ENCODE measurements at regions not wholly inside any gene's neighbourhood (a gene's known extent, or its start where the extent isn't known, plus 50 kb on each side); places are given as distances from the start of the nearest gene placed in this dataset.

DNA sequence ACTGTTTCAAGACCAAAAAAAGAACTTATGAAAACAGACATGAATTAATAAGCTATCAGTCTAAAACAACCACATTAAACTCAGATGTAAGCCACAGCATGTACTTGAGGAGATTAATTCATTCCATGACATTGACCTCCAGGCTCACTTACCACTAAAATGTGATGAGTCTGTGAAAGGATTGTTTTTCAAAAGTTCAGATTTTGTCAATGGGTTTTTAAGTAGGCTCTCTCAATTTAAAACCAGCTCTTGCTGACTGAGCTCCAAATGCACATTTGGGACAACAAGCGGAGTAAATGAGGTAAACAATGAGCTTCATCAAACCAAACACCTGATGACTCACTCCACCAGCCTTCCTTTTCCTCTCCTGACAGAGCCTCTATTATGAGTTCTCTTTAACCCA is 197.0 kb downstream of the SIM1 start:
- DNase-seq = no peak

GRCh38 chr6:100266494-100267401 is 198.0 kb downstream of the SIM1 start:
- DNase-seq = no peak

DNA sequence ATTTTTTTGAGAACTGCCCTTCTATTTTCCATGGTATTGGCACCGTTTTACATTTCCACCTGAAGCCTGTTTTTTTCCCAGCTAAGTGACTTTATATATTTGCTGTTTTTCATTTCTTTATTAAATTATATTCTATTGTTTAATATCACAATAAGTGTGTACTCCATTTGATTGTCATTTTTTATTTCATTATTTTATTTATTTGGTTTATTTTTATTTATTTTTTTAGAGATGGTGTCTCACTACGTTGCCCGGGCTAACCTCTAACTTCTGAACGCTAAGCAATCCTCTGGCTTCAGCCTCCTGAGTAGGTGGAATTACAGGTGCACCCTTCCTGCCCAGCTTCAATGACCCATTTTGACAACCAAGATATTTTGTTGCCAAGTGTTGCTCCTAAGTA is 202.6 kb downstream of the SIM1 start:
- DNase-seq = no peak

DNA sequence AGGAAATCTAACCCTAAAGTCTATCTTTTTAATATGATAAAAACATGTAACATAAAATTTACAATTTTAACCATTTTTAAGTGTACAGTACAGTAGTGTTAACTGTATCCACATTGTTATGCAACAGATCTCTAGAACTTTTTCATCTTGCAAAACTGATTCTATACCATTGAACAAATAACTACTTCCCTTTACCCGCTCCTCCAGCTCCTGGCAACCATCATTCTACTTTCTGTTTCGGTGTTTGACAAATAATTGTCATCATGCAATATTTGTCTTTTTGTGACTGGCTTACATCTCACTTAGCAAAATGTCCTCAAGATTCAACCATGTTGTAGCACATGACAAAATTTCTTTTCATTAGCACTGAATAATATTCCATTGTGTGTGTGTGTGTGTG is 203.2 kb downstream of the SIM1 start:
- DNase-seq = no peak

DNA sequence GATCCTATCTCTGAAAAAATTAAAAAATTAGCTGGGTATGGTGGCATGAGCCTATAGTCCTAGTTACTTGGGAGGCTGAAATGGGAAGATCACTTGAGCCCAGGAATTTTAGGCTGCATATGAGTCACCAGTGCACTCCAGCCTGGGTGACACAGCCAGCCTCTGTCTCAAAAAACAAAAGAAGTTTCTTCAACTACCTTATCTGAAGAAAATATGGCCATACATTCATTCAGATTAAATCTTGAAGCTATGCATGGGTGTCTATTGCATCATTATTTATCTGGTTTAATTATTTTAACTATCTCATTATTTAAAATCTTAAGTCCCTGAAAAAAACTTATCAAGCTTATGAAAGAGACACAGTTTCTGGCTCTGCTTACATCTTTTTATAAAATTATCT is 204.1 kb downstream of the SIM1 start:
- DNase-seq = no peak

DNA sequence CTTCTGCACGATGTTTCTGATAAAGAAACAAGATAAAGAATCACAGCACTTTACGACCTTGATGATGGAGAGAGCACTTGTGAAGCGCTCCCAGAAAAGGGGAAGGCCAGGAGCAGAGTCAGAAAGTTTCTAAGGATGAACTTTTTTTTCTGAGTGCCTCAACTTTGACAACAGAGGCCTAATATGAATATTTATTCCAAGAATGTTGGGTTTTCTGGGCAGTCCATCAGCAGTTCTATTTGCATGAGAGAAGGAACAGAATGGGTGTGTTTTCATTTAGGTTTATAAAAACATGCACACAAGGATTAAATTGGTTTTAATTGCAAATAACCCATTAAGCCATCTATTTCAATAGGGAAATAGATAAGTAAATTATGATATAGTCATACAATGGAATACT is 204.9 kb downstream of the SIM1 start:
- no peak for DNase-seq

DNA sequence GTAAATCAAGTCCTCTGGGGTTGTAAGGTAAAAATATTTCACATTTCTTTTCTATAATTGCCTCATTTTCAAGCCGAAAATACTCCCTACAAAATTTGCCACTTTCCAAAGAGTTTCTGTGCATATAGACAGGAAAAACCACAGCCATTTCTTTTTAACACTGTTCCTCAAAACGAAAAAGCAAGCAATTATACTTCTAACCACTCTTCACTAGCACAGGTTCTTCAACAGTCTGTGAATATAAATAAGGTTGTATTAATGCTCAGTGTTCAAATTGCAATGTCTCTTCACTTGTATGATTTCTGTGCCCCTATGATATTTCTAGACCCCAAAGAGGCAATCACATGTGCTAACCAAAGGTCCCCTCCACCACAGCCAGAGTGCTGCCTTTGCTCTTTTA is 206.0 kb downstream of the SIM1 start:
- no peak for DNase-seq

DNA sequence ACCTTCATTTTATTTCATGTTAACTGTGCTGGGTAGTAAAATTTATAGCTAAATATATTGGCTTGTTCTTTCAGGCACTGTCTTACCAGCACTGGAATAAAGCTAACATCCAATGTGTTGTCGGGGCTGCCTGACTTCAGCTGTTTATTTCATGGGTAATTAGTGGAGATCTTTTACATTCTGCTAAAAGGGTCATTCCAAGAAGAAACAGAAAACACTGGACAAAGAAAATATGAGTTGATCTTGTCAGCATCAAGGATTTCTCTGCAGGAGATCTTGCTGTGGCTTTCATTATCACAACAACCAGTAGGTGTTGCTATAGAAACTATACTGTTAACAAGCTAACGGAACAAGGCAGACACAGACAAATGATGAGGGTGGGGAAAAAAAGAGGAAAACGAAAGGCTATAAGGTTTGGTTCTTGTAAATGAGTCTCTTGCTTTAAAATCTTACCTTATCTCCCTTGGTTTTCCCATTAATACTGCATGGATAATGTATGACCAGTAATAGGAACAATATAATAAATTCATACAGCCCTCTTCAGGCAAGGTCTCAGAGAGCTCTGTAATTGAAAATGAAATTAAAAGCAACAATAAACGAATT is 206.8 kb downstream of the SIM1 start:
- no peak for DNase-seq

DNA sequence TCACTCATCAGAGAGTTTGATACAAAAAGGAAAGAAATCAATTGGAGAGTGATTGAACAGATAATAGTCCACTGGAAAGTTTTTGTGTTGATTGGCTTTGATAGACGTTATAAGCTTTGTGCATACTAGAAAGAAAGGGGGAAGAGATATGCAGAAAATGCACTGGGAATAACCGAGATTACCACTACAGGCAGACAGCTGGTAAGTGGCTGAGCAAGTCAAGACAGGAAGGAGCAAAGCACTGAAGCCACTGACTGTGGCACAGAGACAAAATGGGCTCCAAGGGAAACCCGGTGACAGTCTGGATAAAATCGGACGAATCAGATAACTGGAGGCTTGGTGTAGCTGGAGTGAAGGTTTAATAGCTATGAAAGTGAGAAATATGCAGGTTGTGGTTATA is 209.0 kb downstream of the SIM1 start:
- DNase-seq = no peak

GRCh38 chr6:100247123-100247522 is 217.6 kb downstream of the SIM1 start:
- no peak for DNase-seq

GRCh38 chr6:100246206-100246605 is 218.5 kb downstream of the SIM1 start:
- DNase-seq = no peak

- no peak for DNase-seq
Measured at GRCh38 chr6:100240798-100241197, 223.9 kb downstream of the SIM1 start.

GRCh38 chr6:100237821-100238220 is 226.9 kb downstream of the SIM1 start:
- DNase-seq = no peak

DNA sequence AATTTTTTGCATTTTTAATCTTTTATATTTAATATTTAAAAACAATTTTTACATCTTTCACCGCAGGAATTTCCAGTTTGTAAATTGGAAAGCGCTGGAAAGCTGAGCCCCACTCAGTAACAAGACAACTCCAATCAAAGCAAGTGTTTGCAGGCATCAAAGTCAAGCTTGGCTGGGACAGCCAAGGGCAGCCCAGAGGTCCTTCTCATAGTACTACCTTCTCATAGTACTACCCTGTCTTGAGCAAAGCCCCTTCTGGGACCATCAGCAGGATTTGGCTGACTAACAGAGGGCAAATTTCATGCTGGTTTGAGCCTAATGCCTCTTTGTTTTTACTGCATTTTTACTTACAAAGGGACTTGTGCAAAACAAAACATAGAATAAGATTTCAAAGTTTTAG is 228.3 kb downstream of the SIM1 start:
- no peak for DNase-seq

GRCh38 chr6:100235631-100236030 is 229.1 kb downstream of the SIM1 start:
- no peak for DNase-seq

GRCh38 chr6:100234625-100235024 is 230.1 kb downstream of the SIM1 start:
- no peak for DNase-seq

- DNase-seq = no peak
Measured at GRCh38 chr6:100232781-100233573, 231.7 kb downstream of the SIM1 start.

DNA sequence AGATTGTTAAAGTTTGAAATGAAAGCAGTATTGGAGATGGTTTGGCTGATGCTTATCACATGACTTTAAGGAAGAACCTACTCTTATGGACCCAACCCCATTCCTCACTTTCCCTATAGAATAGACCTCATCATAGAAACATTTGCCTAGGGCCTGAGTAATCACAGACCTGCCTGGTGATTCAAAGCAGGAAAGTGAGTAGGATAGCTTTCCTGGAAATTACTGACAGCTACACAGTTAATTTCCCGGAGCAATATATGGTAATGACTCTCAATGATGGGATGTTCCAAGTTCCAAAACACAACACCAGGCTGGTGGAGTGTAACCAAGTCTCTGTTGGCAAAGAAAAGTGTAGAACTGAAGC is 233.8 kb downstream of the SIM1 start:
- DNase-seq = no peak

DNA sequence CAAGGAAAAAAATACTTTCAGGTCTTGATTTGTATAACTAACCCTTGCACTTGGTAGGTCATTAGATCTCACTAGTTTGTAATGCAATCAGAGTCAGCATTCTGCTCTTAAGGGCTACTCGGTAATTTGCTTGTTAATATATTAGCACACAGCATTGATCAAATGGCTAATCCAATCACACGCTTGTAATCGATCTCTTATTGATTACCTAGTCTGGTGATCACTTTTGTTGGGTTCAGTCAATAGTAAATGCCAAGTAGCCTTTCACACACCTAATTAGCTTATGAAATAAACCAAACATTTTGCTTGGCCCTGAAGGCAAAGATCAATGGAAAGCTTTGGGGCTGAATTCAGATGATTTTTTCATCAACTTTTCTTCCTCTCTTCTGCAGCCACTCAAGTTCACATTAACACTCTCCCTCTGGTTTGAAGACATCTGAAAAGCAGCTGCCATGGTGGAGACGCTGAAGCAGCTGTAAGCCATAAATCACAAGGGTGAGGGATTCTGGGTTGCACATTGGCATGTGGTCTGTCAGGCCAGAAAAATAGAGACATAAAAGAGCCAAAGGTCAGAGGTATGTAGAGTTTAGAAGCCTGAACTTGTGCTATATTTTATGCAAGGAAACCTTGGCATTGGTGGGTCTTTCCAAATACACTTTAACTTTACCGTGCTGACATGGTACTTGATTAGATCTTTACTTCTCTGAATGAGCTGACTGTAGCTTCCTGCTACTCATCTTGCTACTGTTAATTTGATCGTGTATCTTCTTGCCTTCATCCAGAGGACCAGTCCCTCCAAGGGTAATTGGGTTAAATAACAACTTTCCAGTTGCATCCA is 234.4 kb downstream of the SIM1 start:
- DNase-seq = no peak

- no peak for DNase-seq
Measured at GRCh38 chr6:100229512-100229911, 235.2 kb downstream of the SIM1 start.

DNA sequence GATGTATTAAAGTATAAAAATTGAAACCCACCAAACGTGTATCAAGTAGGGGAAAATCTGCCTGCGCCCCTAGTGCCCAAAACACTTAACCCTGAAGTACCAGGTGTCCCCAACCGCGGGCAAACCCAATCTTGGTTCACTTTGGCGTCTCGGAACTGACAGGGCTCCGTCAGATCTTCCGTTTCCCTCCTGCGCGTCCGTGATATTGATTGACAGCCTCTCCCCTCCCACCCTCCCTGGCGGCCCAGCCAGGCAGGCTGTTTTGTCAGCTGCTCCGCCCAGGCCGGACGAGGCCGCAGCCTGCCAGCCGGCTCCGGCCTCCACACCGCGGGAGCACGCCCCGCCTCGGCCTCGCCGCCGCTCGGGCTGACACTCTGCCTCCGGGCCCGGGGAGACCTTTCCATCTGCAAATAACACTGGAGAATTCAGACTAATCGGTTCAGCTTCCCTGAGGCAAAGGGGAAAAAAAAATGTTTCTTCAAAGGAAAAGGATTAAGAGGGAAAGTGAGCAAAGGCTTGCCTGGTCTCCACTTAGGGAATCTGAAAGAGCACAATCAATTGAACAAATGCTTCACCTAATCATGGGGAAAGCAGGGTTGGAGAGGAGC is 234.9 kb upstream of the MCHR2 start:
- DNase-seq = peak in 1 of 2 experiments; percentile 24

- no peak for DNase-seq
Measured at GRCh38 chr6:100228437-100228833, 234.4 kb upstream of the MCHR2 start.
